HG03565 (cell line): ENCODE measurements at regions not wholly inside any gene's neighbourhood (a gene's known extent, or its start where the extent isn't known, plus 50 kb on each side); places are given as distances from the start of the nearest gene placed in this dataset.

Experiments
- ATAC-seq: cut with Tn5 transposase; IDR thresholded peaks from one replicate; pipeline ENCODE4 v1.9.1; 2021; ENCODE audit warnings: mild to moderate bottlenecking, moderate library complexity; ENCODE audit not compliant: unreplicated experiment

GRCh38 chr11:130816546-130817329 is 99.5 kb downstream of the SNX19 start:
- ATAC-seq: no peak

- ATAC-seq: no peak
These were observed 98.8 kb downstream of the SNX19 start for GRCh38 chr11:130817330-130817944.

- ATAC-seq: no peak
These were observed 96.7 kb downstream of the SNX19 start for GRCh38 chr11:130819625-130820024.
